ENCODE measurements at regions not wholly inside any gene's neighbourhood (a gene's known extent, or its start where the extent isn't known, plus 50 kb on each side); places are given as distances from the start of the nearest gene placed in this dataset.

- no peaks in the 10 kb centered on the region for H3K4me1 Mint-ChIP-seq
- H3K36me3 Mint-ChIP-seq = no peaks in the 10 kb centered on the region
- TF ChIP-seq CBFB (CRISPR knock-in tag; IDR thresholded peaks at IDR 0.05; ENCODE audit: low read depth) (no peak), FOXP4 (CRISPR knock-in tag; IDR thresholded peaks at IDR 0.05) (no peak), ZNF671 (CRISPR knock-in tag; IDR thresholded peaks at IDR 0.05) (no peak), GRHL2 (CRISPR knock-in tag; IDR thresholded peaks at IDR 0.05; ENCODE audit: insufficient replicate concordance, severe bottlenecking) (no peak), SMAD3 (CRISPR knock-in tag; IDR thresholded peaks at IDR 0.05; ENCODE audit: borderline replicate concordance) (no peak), ATF1 (CRISPR knock-in tag; IDR thresholded peaks at IDR 0.05) (no peak), ATF3 (CRISPR knock-in tag; conservative IDR thresholded peaks at IDR 0.05) (no peak), USF1 (CRISPR knock-in tag; IDR thresholded peaks at IDR 0.05) (no peak), E2F4 (CRISPR knock-in tag; IDR thresholded peaks at IDR 0.05; ENCODE audit: borderline replicate concordance, low read depth) (no peak), TEAD1 (CRISPR knock-in tag; IDR thresholded peaks at IDR 0.05) (no peak), JUN (CRISPR knock-in tag; IDR thresholded peaks at IDR 0.05) (no peak), E2F1 (CRISPR knock-in tag; IDR thresholded peaks at IDR 0.05) (no peak), JAZF1 (CRISPR knock-in tag; IDR thresholded peaks at IDR 0.05) (no peak), AFF4 (CRISPR knock-in tag; IDR thresholded peaks at IDR 0.05; ENCODE audit: borderline replicate concordance) (no peak), IRF1 (CRISPR knock-in tag; IDR thresholded peaks at IDR 0.05) (no peak), PREB (CRISPR knock-in tag; IDR thresholded peaks at IDR 0.05; ENCODE audit: borderline replicate concordance) (no peak), CTCF (IDR thresholded peaks at IDR 0.05) (no peak), RORB (CRISPR knock-in tag; IDR thresholded peaks at IDR 0.05) (no peak), ELF4 (CRISPR knock-in tag; IDR thresholded peaks at IDR 0.05; ENCODE audit: low read depth) (no peak), STAT6 (CRISPR knock-in tag; conservative IDR thresholded peaks at IDR 0.05; ENCODE audit: low read depth) (no peak)
- H3K27ac Mint-ChIP-seq = no peak overlapping the region
- no peak overlapping the region for H3K4me3 Mint-ChIP-seq
- ATAC-seq (no peak), DNase-seq (ENCODE audit: low spot score) (no peak)
- no peaks in the 10 kb centered on the region for H3K27me3 Mint-ChIP-seq (ENCODE audit: low read depth)
- peaks cover 19% of the 10 kb centered on the region for H3K9me3 Mint-ChIP-seq
- ChIA-PET CTCF (no interaction called here), POLR2A (no interaction called here)
Observed at GRCh38 chr13:55483626-55484158, 1657.0 kb upstream of the PRR20A start.
